GM12878 (cell line): ENCODE measurements at regions not wholly inside any gene's neighbourhood (a gene's known extent, or its start where the extent isn't known, plus 50 kb on each side); places are given as distances from the start of the nearest gene placed in this dataset.

Experiments used
- ATAC-seq: fragments of 200-7000 bp; cut with Tn5 transposase; 3 replicates; pipeline ENCODE4 v1.9.1; 2020; ENCODE audit warnings: mild to moderate bottlenecking, moderate library complexity
- BruUV-seq: library from RNA; stranded (reverse); fragments of 400-500 nt; replicated peaks from 2 replicates; lab custom pipeline; 2021; lab: Mats Ljungman, UMichigan
- CTCF ChIA-PET: fragments of 300-600 bp; sonication (Branson Sonifier 250); formaldehyde crosslinking; extraction: SDS; loops from one replicate; lab custom pipeline; 2021; ENCODE audit warnings: inconsistent platforms; lab: Yijun Ruan, JAX
- POLR2A ChIA-PET: fragments of 350-600 bp; formaldehyde crosslinking; extraction: SDS; loops from one replicate; lab custom pipeline; 2021; ENCODE audit warnings: inconsistent platforms; lab: Charles Lee
- RAD21 ChIA-PET: fragments of 300-600 bp; sonication (Branson Sonifier 250); formaldehyde crosslinking; loops from one replicate; lab custom pipeline; 2023; ENCODE audit warnings: antibody characterized with exemption; ENCODE audit not compliant: unreplicated experiment; lab: Charles Lee
- SMC1A ChIA-PET: fragments of 300-600 bp; sonication (Branson Sonifier 250); formaldehyde crosslinking; loops from one replicate; lab custom pipeline; 2023; ENCODE audit not compliant: unreplicated experiment, uncharacterized antibody; lab: Charles Lee
- DNase-seq: peaks from one replicate; pipeline ENCODE4 v3.0.0-alpha.2; 2011; ENCODE audit warnings: low read depth, low spot score
- FAIRE-seq: peaks from 3 replicates; lab custom pipeline; 2011; peaks lifted over from hg19 to GRCh38; lab: Jason Lieb, UNC
- H2AFZ ChIP-seq: 2 replicates; pipeline ENCODE4 v1.6.0; 2011; ENCODE audit warnings: low read depth, low read length, control low read depth; ENCODE audit not compliant: control insufficient read depth
- H3K27ac ChIP-seq: 2 replicates; pipeline ENCODE4 v1.5.1; 2011; ENCODE audit warnings: control low read depth; ENCODE audit not compliant: control insufficient read depth, insufficient read depth
- H3K27me3 ChIP-seq, 2 experiments: replicated peaks in 1 of 2; 2 replicates each; pipeline versions ENCODE4 v1.6.0 to v1.6.1; 2011; ENCODE audit warnings: low read length in 1 of 2; ENCODE audit not compliant: control insufficient read depth in 2 of 2, insufficient read depth in 2 of 2
- H3K36me3 ChIP-seq, 2 experiments: 2 replicates each; pipeline ENCODE4 v1.5.1; 2011; ENCODE audit warnings: low read length in 1 of 2; ENCODE audit not compliant: control insufficient read depth in 2 of 2, insufficient read depth in 2 of 2
- H3K4me1 ChIP-seq: 2 replicates; pipeline ENCODE4 v1.6.1; 2011; ENCODE audit warnings: mild to moderate bottlenecking, low read length, moderate library complexity, mixed read lengths; ENCODE audit not compliant: control insufficient read depth, insufficient read depth
- H3K4me2 ChIP-seq: 2 replicates; pipeline ENCODE4 v1.6.0; 2011; ENCODE audit warnings: control low read depth; ENCODE audit not compliant: control insufficient read depth, insufficient read depth
- H3K4me3 ChIP-seq: fragments of 200-600 bp; sonication (generic); 2 replicates; pipeline ENCODE4 v1.5.1; 2016
- H3K79me2 ChIP-seq: 2 replicates; pipeline ENCODE4 v1.6.0; 2011; ENCODE audit warnings: low read length; ENCODE audit not compliant: control insufficient read depth, insufficient read depth
- H3K9ac ChIP-seq: 2 replicates; pipeline ENCODE4 v1.8.0; 2011; ENCODE audit warnings: low read length, control low read depth, mixed read lengths; ENCODE audit not compliant: control insufficient read depth, insufficient read depth
- H3K9me3 ChIP-seq: replicated peaks from 3 replicates; pipeline ENCODE4 v1.5.1; 2011; ENCODE audit warnings: mild to moderate bottlenecking, low read length; ENCODE audit not compliant: control insufficient read depth, insufficient read depth
- H4K20me1 ChIP-seq: 2 replicates; pipeline ENCODE4 v1.6.0; 2011; ENCODE audit not compliant: control insufficient read depth, insufficient read depth
- BCL11A ChIP-seq: IDR thresholded peaks from 2 replicates; pipeline ENCODE4 v1.6.1; 2011; ENCODE audit warnings: low read depth, low read length
- BHLHE40 ChIP-seq, 2 experiments: fragments of 450-650 bp in 1 of 2; IDR thresholded peaks; 2 replicates each; pipeline ENCODE4 v1.6.1; 2011 to 2017; ENCODE audit warnings: low read depth in 2 of 2, borderline replicate concordance in 1 of 2, improper control_type of control experiment in 1 of 2, low read length in 1 of 2, mild to moderate bottlenecking in 1 of 2
- DPF2 ChIP-seq: fragments of 450-650 bp; IDR thresholded peaks from 2 replicates; pipeline ENCODE4 v1.6.1; 2017; ENCODE audit warnings: mild to moderate bottlenecking
- EP300 ChIP-seq, 2 experiments: fragments of 150-350 bp in 1 of 2; IDR thresholded peaks; 2 replicates each; pipeline ENCODE4 v1.6.1; 2011 to 2012; ENCODE audit warnings: low read depth in 2 of 2, low read length in 2 of 2, borderline replicate concordance in 1 of 2, improper control_type of control experiment in 1 of 2, inconsistent platforms in 1 of 2; ENCODE audit not compliant: control insufficient read depth in 1 of 2
- IKZF1 ChIP-seq: fragments of 450-650 bp; conservative IDR thresholded peaks from 2 replicates; pipeline ENCODE4 v1.6.1; 2017; ENCODE audit warnings: antibody characterized with exemption, mild to moderate bottlenecking
- IKZF2 ChIP-seq, 2 experiments: fragments of 450-650 bp; IDR thresholded peaks; 2 replicates each; pipeline ENCODE4 v1.6.1; 2017; ENCODE audit warnings: mild to moderate bottlenecking in 2 of 2, moderate library complexity in 2 of 2
- MEF2B ChIP-seq: fragments of 450-650 bp; IDR thresholded peaks from 2 replicates; pipeline ENCODE4 v1.6.1; 2018; ENCODE audit warnings: mild to moderate bottlenecking, moderate library complexity; ENCODE audit not compliant: partially characterized antibody, poor library complexity, severe bottlenecking
- NR2F1 ChIP-seq: fragments of 450-650 bp; conservative IDR thresholded peaks from 2 replicates; pipeline ENCODE4 v1.6.1; 2017; ENCODE audit warnings: mild to moderate bottlenecking
- PAX5 ChIP-seq: IDR thresholded peaks from 2 replicates; pipeline ENCODE4 v1.6.1; 2011; ENCODE audit warnings: low read depth, low read length, borderline replicate concordance
- POU2F2 ChIP-seq: IDR thresholded peaks from 3 replicates; pipeline ENCODE4 v1.6.1; 2011; ENCODE audit warnings: low read depth, mild to moderate bottlenecking, low read length, borderline replicate concordance
- RELA ChIP-seq: fragments of 450-650 bp; IDR thresholded peaks from 2 replicates; pipeline ENCODE4 v1.8.0; 2014; ENCODE audit warnings: borderline replicate concordance; ENCODE audit not compliant: partially characterized antibody
- SMC3 ChIP-seq: IDR thresholded peaks from 2 replicates; pipeline ENCODE4 v1.6.1; 2011; ENCODE audit warnings: low read length, improper control_type of control experiment, borderline replicate concordance
- SPI1 ChIP-seq: IDR thresholded peaks from 2 replicates; pipeline ENCODE4 v1.6.1; 2011; ENCODE audit warnings: low read depth, mild to moderate bottlenecking, low read length, moderate library complexity, borderline replicate concordance; ENCODE audit not compliant: insufficient read depth
- TCF12 ChIP-seq: IDR thresholded peaks from 2 replicates; pipeline ENCODE4 v1.6.1; 2011; ENCODE audit warnings: low read depth, mild to moderate bottlenecking, low read length
- TCF3 ChIP-seq: IDR thresholded peaks from 2 replicates; pipeline ENCODE4 v1.6.1; 2012; ENCODE audit warnings: low read depth, mild to moderate bottlenecking, low read length, borderline replicate concordance; ENCODE audit not compliant: insufficient read depth
- ZNF217 ChIP-seq: fragments of 450-650 bp; IDR thresholded peaks from 2 replicates; pipeline ENCODE4 v1.6.1; 2017; ENCODE audit warnings: antibody characterized with exemption, mild to moderate bottlenecking
- ZNF592 ChIP-seq: fragments of 450-650 bp; IDR thresholded peaks from 2 replicates; pipeline ENCODE4 v1.6.1; 2017; ENCODE audit warnings: mild to moderate bottlenecking, moderate library complexity
- WGBS: methylation state at CpG from one replicate; pipeline ENCODE4 v1.1.6; 2016; ENCODE audit warnings: low lambda C conversion rate; ENCODE audit not compliant: insufficient replicate concordance, insufficient coverage; ENCODE audit errors: missing lambda C conversion rate; 5-methylcytosine and 5-hydroxymethylcytosine counted together
- in situ Hi-C: fragments of 300-500 bp; cut with MboI; formaldehyde crosslinking; loops from 9 replicates; pipeline ENCODE4 v1.14.3; 2018; ENCODE audit warnings: mixed read lengths
- intact Hi-C: fragments of 100-400 bp; cut with micrococcal nuclease; formaldehyde crosslinking; loops from one replicate; pipeline ENCODE4 v1.14.2; 2022; ENCODE audit not compliant: unreplicated experiment

- H4K20me1 ChIP-seq, result no peaks in the 10 kb centered on the region
- ChIA-PET RAD21 (no interaction called here), POLR2A (no interaction called here), SMC1A (interaction anchor here (1.2 kb wide), 1 partner anchor 15 kb away, joined by 3 read pairs; no protein-coding TSS in a partner anchor), CTCF (no interaction called here)
- no peaks in the 10 kb centered on the region for H3K27me3 ChIP-seq
- H3K27ac ChIP-seq, result no peak overlapping the region
- no peaks in the 10 kb centered on the region for H3K36me3 ChIP-seq
- in situ Hi-C loops, result no loop called here
- TF ChIP-seq NR2F1 (peak; percentile 50; the same call in 1 of the 2 replicates), MEF2B (peak; percentile 87), EP300 (IDR thresholded peaks at IDR 0.05; ENCODE audit: borderline replicate concordance in 1 of 2, control insufficient read depth in 1 of 2, low read depth in 2 of 2, low read length in 2 of 2) (peak in 1 of 2 experiments; percentile 64; a peak in 1 of 4 replicates), IKZF1 (peak; percentile 75), SMC3 (no peak), SPI1 (peak; percentile 77), BHLHE40 (IDR thresholded peaks at IDR 0.05; ENCODE audit: borderline replicate concordance in 1 of 2, low read depth in 2 of 2, low read length in 1 of 2) (peak; percentile 24 to 56; a peak in 2 of 4 replicates), ZNF217 (no peak), PAX5 (peak; percentile 52; the same call in 1 of the 2 replicates), IKZF2 (IDR thresholded peaks at IDR 0.05) (peak in 1 of 2 experiments; percentile 28; a peak in 2 of 4 replicates), TCF12 (peak; percentile 96), DPF2 (peak; percentile 73; the same call in 1 of the 2 replicates), BCL11A (peak; percentile 62), POU2F2 (no peak), ZNF592 (no peak), TCF3 (0 out of 2 replicates have a peak, but pooled peaks have one; percentile 44), RELA (no peak)
- TF ChIP-seq, all 136 proteins: peak for 12
- Histone ChIP-seq H3K79me2 (no peaks in the 10 kb centered on the region), H3K4me3 (no peak overlapping the region), H3K9me3 (no peaks in the 10 kb centered on the region; the same call in 2 of the 3 replicates), H3K4me1 (no peaks in the 10 kb centered on the region), H3K4me2 (no peak overlapping the region), H2AFZ (no peak overlapping the region), H3K9ac (no peak overlapping the region)
- no TSS peak for BruUV-seq
- DNase-seq, result peak; percentile 37
- intact Hi-C loops, result no loop called here
- 5% methylated on average over 6 of the region's 6 CpGs for WGBS
- no peak for FAIRE-seq
- ATAC-seq, result peak; percentile 97
These were observed 366.6 kb upstream of the PFKP start for GRCh38 chr10:2700626-2701305.
